ENCODE measurements at regions not wholly inside any gene's neighbourhood (a gene's known extent, or its start where the extent isn't known, plus 50 kb on each side); places are given as distances from the start of the nearest gene placed in this dataset.

DNA sequence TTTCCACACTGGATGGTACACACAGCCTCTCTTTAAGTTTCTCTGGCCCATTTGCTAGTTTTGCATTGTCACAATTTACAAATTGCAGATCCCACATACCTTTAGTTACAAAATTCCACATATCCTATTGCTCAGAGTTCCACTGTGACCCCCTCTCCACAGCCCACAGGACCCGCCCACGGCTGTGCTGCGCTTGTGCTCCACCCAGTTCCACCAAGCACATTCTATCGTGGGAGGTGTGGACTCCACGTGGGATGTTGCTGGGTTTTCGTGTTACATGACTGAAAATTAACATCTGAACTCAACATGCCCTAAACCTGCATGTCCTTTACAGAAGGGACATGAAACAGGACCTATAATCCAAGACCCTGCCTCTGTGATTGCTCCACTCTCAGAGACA is 423.0 kb downstream of the IRS2 start:
- no peak for DNase-seq (ENCODE audit: low spot score, unreplicated experiment)
- Mint-ChIP-seq H3K9me3 (ENCODE audit: low read depth) (peaks cover 4% of the 10 kb centered on the region), H3K36me3 (ENCODE audit: insufficient read depth) (no peaks in the 10 kb centered on the region), H3K27ac (no peak overlapping the region), H3K4me1 (ENCODE audit: low read depth) (peaks cover 5% of the 10 kb centered on the region), H3K27me3 (peaks cover 6% of the 10 kb centered on the region), H3K4me3 (ENCODE audit: low read depth) (no peak overlapping the region)
- TF ChIP-seq, protein P1, sequence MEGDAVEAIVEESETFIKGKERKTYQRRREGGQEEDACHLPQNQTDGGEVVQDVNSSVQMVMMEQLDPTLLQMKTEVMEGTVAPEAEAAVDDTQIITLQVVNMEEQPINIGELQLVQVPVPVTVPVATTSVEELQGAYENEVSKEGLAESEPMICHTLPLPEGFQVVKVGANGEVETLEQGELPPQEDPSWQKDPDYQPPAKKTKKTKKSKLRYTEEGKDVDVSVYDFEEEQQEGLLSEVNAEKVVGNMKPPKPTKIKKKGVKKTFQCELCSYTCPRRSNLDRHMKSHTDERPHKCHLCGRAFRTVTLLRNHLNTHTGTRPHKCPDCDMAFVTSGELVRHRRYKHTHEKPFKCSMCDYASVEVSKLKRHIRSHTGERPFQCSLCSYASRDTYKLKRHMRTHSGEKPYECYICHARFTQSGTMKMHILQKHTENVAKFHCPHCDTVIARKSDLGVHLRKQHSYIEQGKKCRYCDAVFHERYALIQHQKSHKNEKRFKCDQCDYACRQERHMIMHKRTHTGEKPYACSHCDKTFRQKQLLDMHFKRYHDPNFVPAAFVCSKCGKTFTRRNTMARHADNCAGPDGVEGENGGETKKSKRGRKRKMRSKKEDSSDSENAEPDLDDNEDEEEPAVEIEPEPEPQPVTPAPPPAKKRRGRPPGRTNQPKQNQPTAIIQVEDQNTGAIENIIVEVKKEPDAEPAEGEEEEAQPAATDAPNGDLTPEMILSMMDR (IDR thresholded peaks at IDR 0.05; ENCODE audit: unreplicated experiment), result no peak

DNA sequence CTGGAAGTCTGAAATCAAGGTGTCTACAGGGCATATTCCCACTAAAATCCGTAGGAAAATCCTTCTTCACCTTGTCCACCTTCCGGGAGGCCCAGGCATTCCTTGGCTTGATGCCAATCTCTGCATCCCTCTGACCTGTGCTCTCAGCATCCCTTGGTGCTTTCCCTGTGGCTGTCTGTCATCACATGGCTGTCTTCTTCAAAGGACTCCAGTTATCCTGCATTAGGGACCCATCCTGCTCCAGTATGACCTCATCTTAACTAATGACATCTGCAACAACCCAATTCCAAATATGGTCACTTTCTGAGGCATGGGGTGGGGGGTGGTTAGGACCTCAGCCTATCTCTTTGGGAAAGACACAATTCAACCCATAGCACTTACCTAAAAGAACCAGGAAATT is 423.8 kb downstream of the IRS2 start:
- no peak overlapping the region for H3K27ac Mint-ChIP-seq
- no peaks in the 10 kb centered on the region for H3K4me1 Mint-ChIP-seq (ENCODE audit: low read depth)
- no peak overlapping the region for H3K4me3 Mint-ChIP-seq (ENCODE audit: low read depth)
- H3K9me3 Mint-ChIP-seq (ENCODE audit: low read depth), result peaks cover 4% of the 10 kb centered on the region
- H3K27me3 Mint-ChIP-seq, result peaks cover 6% of the 10 kb centered on the region
- DNase-seq (ENCODE audit: low spot score, unreplicated experiment), result no peak
- TF ChIP-seq, protein P1 (IDR thresholded peaks at IDR 0.05; ENCODE audit: unreplicated experiment), result no peak
- no peaks in the 10 kb centered on the region for H3K36me3 Mint-ChIP-seq (ENCODE audit: insufficient read depth)

DNA sequence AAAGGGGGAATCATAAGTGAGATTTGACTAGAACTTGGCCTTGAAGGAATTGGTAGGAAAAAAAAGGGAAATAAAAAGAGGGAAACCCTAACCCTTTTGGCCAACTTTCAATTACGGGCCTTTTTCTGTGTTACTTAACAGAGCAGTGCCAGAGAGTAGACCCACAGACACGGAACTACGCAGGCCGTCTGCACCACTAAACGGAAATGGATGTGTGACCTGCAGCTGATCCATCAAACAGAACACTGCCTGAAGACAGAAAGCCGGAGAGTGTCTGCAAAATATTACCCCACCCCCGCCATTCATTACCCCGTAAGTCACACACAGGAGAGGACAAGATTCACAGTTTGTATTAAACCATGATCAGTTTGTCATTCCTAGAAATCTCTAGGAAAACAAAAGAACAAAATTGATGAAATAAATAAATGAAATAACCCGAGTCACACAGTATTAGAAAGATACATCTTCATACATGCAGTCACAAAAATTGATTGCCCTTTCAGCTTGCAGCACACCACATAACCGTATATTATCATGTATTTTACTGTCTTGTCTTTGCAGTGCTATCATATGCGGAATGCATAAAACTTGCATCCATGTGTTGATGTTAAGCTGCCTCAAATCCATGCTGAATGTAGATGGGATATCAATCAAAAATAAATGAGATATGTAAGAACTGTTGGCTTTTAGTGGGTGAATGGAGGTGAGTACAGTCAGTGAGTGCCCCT is 424.7 kb downstream of the IRS2 start:
- H3K27ac Mint-ChIP-seq, result no peak overlapping the region
- peaks cover 4% of the 10 kb centered on the region for H3K9me3 Mint-ChIP-seq (ENCODE audit: low read depth)
- TF ChIP-seq, protein P1 (IDR thresholded peaks at IDR 0.05; ENCODE audit: unreplicated experiment), result no peak
- no peak overlapping the region for H3K4me3 Mint-ChIP-seq (ENCODE audit: low read depth)
- no peak for DNase-seq (ENCODE audit: low spot score, unreplicated experiment)
- H3K36me3 Mint-ChIP-seq (ENCODE audit: insufficient read depth), result no peaks in the 10 kb centered on the region
- H3K4me1 Mint-ChIP-seq (ENCODE audit: low read depth), result no peaks in the 10 kb centered on the region
- peaks cover 6% of the 10 kb centered on the region for H3K27me3 Mint-ChIP-seq

DNA sequence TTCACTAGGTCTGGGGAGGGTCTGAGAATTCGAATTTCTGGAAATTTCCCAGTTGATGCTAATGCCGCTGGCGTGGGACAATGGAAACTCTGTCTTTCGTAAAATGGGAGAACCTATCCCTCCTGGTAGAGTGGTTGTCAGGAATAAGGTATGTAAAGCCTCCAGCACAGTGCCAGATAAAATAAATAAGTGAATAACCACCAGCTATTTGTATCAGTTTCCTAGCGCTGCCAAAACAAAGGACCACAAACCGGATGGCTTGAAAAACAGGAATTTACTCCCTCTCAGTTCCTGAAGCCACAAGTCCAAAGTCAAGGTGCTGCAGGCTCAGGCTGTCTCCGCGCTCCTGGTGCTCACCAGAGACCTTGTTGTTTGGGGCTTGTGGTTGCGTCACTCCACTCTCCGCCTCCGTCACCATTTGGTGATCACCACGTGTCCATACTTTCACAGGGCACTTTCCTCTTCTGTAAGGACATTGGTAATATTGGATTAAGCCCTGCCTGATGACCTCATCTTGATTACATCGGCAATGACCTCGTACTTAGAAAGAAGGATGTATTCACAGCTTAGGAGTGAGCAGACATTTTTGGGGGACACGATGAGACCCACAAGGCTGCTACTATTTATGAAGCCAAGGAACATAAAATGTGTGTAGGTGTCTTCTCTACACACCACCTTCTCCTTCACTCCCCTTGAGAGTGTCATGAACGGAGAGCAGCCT is 428.5 kb downstream of the IRS2 start:
- no peaks in the 10 kb centered on the region for H3K4me1 Mint-ChIP-seq (ENCODE audit: low read depth)

DNA sequence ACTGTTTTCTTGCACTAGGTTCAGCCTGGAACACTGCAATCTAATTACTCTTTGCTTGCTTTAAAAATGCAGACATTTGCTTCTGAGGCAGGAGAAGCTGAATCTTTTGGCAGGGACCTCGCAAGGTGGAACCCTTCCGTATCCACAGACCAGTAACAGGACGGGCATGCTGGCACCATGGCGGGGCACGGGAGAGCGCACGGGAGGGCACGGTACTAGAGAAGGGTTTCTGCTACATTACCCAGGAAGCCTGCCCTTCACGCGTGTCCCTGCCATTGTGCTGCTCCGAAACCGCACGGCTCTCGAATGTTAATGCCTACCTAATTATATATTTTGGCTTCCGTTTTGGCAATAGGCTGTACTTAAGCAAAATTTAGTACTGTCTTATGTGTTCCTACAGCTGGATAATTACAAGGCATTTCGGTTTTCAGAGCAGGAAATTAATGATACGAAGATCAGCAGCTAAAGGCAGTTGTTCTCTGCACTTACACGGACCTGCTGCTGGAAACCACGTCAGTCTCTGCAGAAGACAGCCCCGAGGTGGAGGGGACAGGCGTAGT is 430.4 kb downstream of the IRS2 start:
- peaks cover 4% of the 10 kb centered on the region for H3K27me3 Mint-ChIP-seq
- no peak overlapping the region for H3K27ac Mint-ChIP-seq
- H3K4me1 Mint-ChIP-seq (ENCODE audit: low read depth), result no peaks in the 10 kb centered on the region
- no peaks in the 10 kb centered on the region for H3K36me3 Mint-ChIP-seq (ENCODE audit: insufficient read depth)
- TF ChIP-seq, protein P1 (IDR thresholded peaks at IDR 0.05; ENCODE audit: unreplicated experiment), result no peak
- H3K4me3 Mint-ChIP-seq (ENCODE audit: low read depth), result no peak overlapping the region
- no peaks in the 10 kb centered on the region for H3K9me3 Mint-ChIP-seq (ENCODE audit: low read depth)
- no peak for DNase-seq (ENCODE audit: low spot score, unreplicated experiment)

More for the DNA sequence above, 428.5 kb downstream of the IRS2 start:
- H3K27me3 Mint-ChIP-seq, result peaks cover 9% of the 10 kb centered on the region
- DNase-seq (ENCODE audit: low spot score, unreplicated experiment), result no peak
- H3K9me3 Mint-ChIP-seq (ENCODE audit: low read depth), result no peaks in the 10 kb centered on the region
- no peaks in the 10 kb centered on the region for H3K36me3 Mint-ChIP-seq (ENCODE audit: insufficient read depth)
- TF ChIP-seq, protein P1 (IDR thresholded peaks at IDR 0.05; ENCODE audit: unreplicated experiment), result no peak
- no peak overlapping the region for H3K27ac Mint-ChIP-seq
- no peak overlapping the region for H3K4me3 Mint-ChIP-seq (ENCODE audit: low read depth)

All from progenitor cell of endocrine pancreas (in vitro differentiated cells).